Neuronal stem cell (in vitro differentiated cells): ENCODE measurements at regions not wholly inside any gene's neighbourhood (a gene's known extent, or its start where the extent isn't known, plus 50 kb on each side); places are given as distances from the start of the nearest gene placed in this dataset.

Source experiments
- DNase-seq: peaks from one replicate; pipeline ENCODE4 v3.0.0-alpha.2; 2013; ENCODE audit warnings: low spot score
- H2AFZ ChIP-seq: one replicate; pipeline ENCODE4 v1.6.1; 2013; ENCODE audit warnings: mild to moderate bottlenecking, low read length, inconsistent platforms
- H2AK5ac ChIP-seq: 2 replicates; pipeline ENCODE4 v1.6.1; 2013; ENCODE audit warnings: low read depth, mild to moderate bottlenecking, inconsistent platforms, low read length, moderate library complexity, mixed read lengths
- H2BK120ac ChIP-seq: 2 replicates; pipeline ENCODE4 v1.6.1; 2013; ENCODE audit warnings: low read depth, mild to moderate bottlenecking, inconsistent platforms, low read length, moderate library complexity, mixed read lengths
- H2BK12ac ChIP-seq: one replicate; pipeline ENCODE4 v1.6.1; 2013; ENCODE audit warnings: low read length, inconsistent platforms
- H2BK15ac ChIP-seq: 2 replicates; pipeline ENCODE4 v1.6.1; 2013; ENCODE audit warnings: mild to moderate bottlenecking, low read length, inconsistent platforms, mixed read lengths
- H2BK5ac ChIP-seq: one replicate; pipeline ENCODE4 v1.6.1; 2013; ENCODE audit warnings: inconsistent platforms, mild to moderate bottlenecking, low read length, moderate library complexity
- H3K14ac ChIP-seq: one replicate; pipeline ENCODE4 v1.6.1; 2013; ENCODE audit warnings: low read length, inconsistent platforms
- H3K18ac ChIP-seq: 2 replicates; pipeline ENCODE4 v1.6.1; 2013; ENCODE audit warnings: low read length, inconsistent platforms
- H3K23ac ChIP-seq: 2 replicates; pipeline ENCODE4 v1.6.1; 2013; ENCODE audit warnings: low read depth, mild to moderate bottlenecking, mixed read lengths, low read length, inconsistent platforms; ENCODE audit not compliant: poor library complexity
- H3K27ac ChIP-seq: replicated peaks from 3 replicates; pipeline ENCODE4 v1.5.1; 2013; ENCODE audit warnings: low read length, inconsistent platforms
- H3K27me3 ChIP-seq, 3 experiments: 2 replicates each; pipeline ENCODE4 v1.6.1; 2013; ENCODE audit warnings: low read length in 3 of 3, mild to moderate bottlenecking in 2 of 3, inconsistent platforms in 1 of 3, low read depth in 1 of 3, mixed read lengths in 1 of 3, moderate library complexity in 1 of 3; ENCODE audit not compliant: control insufficient read depth in 3 of 3, insufficient read depth in 3 of 3
- H3K36me3 ChIP-seq, 2 donors: replicated peaks in 1 of 2; 2 replicates each; pipeline ENCODE4 v1.6.1; 2013; ENCODE audit warnings: low read length in 2 of 2; ENCODE audit not compliant: control insufficient read depth in 2 of 2, insufficient read depth in 2 of 2
- H3K4ac ChIP-seq: 2 replicates; pipeline ENCODE4 v1.6.1; 2013; ENCODE audit warnings: inconsistent platforms, mild to moderate bottlenecking, low read length, moderate library complexity
- H3K4me1 ChIP-seq, 2 donors: 1 replicate in 1 of 2; 2 replicates in 1 of 2; pipeline ENCODE4 v1.6.1; 2013; ENCODE audit warnings: low read length in 2 of 2, low read depth in 1 of 2; ENCODE audit not compliant: control insufficient read depth in 2 of 2, insufficient read depth in 1 of 2
- H3K4me2 ChIP-seq: one replicate; pipeline ENCODE4 v1.6.1; 2013; ENCODE audit warnings: mild to moderate bottlenecking, low read length, inconsistent platforms; ENCODE audit not compliant: insufficient read depth, poor library complexity, severe bottlenecking
- H3K4me3 ChIP-seq, 2 donors: 2 replicates each; pipeline ENCODE4 v1.5.1; 2013; ENCODE audit warnings: low read length in 2 of 2, mild to moderate bottlenecking in 2 of 2, inconsistent platforms in 1 of 2, moderate library complexity in 1 of 2
- H3K79me1 ChIP-seq: one replicate; pipeline ENCODE4 v1.6.1; 2013; ENCODE audit warnings: low read depth, mild to moderate bottlenecking, inconsistent platforms, low read length, moderate library complexity
- H3K9ac ChIP-seq: one replicate; pipeline ENCODE4 v1.6.1; 2013; ENCODE audit warnings: mild to moderate bottlenecking, low read depth, low read length, inconsistent platforms; ENCODE audit not compliant: poor library complexity
- H3K9me3 ChIP-seq, 2 donors: replicated peaks in 1 of 2; 2 replicates each; pipeline versions ENCODE3 to v1.6.1; 2013; ENCODE audit warnings: low read length in 2 of 2, mild to moderate bottlenecking in 2 of 2, inconsistent platforms in 1 of 2, low read depth in 1 of 2, mixed read lengths in 1 of 2, moderate library complexity in 1 of 2; ENCODE audit not compliant: control insufficient read depth in 2 of 2, insufficient read depth in 1 of 2
- H4K8ac ChIP-seq: one replicate; pipeline ENCODE4 v1.6.1; 2013; ENCODE audit warnings: low read depth, mild to moderate bottlenecking, inconsistent platforms, low read length, moderate library complexity
- H4K91ac ChIP-seq: one replicate; pipeline ENCODE4 v1.6.1; 2013; ENCODE audit warnings: low read length, low read depth, mild to moderate bottlenecking, inconsistent platforms; ENCODE audit not compliant: poor library complexity
- whole genome bisulfite sequencing, 2 donors: extraction: QIAGEN DNeasy Blood & Tissue Kit; methylation state at CpG; one replicate each; pipeline ENCODE4 v1.1.7; 2013; ENCODE audit warnings: missing lambda C conversion rate in 2 of 2, mixed read lengths in 1 of 2; ENCODE audit not compliant: insufficient read length in 2 of 2, insufficient replicate concordance in 1 of 2; ENCODE audit errors: extremely low coverage in 2 of 2; 5-methylcytosine and 5-hydroxymethylcytosine counted together

DNA sequence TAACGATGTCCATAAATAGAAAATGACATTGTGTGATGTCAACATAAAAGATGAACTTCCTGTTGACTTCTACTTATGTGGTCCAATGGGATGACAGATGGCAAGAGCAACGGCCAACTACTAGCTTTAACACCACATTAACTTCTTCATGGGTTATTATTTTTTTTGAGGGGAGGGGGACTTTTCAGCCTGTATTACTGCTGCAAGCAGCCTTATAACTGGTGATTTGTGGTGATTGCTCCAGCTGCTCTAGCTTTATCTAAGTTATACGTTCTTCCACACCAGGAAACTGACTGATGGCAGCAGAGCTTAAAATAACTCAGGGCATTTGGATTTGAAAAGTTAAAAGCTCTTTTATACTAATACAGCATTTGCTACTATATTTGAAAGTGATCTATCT, 228.8 kb upstream of the B3GALT2 start:
- no peak overlapping the region for H3K9ac ChIP-seq

DNA sequence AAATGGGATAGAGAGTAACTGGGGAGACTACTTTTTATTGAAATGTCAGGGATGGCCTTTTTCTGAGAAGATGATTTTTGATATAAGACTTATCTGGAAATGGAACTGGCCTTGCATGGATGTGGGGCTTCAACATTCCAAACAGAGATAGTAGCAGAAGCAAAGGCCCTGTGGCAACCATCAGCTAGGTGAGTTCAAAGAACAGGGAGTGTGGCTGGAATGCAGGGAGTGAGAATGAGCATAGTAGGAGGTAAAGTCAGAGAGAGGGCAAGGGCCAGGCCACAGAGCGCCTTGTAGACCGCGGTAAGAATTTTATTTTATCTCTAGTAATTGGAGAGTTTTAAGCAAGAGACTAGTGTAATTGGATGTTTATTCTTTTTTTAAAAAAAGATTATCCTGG, 227.0 kb upstream of the B3GALT2 start:
- Histone ChIP-seq H3K27me3 (no peaks in the 10 kb centered on the region), H2BK120ac (no peak overlapping the region), H2AK5ac (no peak overlapping the region), H3K4me3 (peak overlapping the region in 1 of 2 donors; percentile 48), H4K8ac (no peak overlapping the region), H3K4me1 (peaks cover 1 to 5% of the 10 kb centered on the region in 2 donors), H2AFZ (no peak overlapping the region), H2BK15ac (no peak overlapping the region), H3K36me3 (no peaks in the 10 kb centered on the region), H3K14ac (no peak overlapping the region), H4K91ac (no peak overlapping the region), H2BK12ac (no peak overlapping the region), H3K4ac (no peak overlapping the region), H3K9ac (no peak overlapping the region), H3K4me2 (no peak overlapping the region), H3K23ac (no peak overlapping the region), H3K27ac (no peak overlapping the region), H3K18ac (no peak overlapping the region), H2BK5ac (no peak overlapping the region), H3K9me3 (no peaks in the 10 kb centered on the region), H3K79me1 (no peaks in the 10 kb centered on the region)
- WGBS, 2 donors = no CpG with 5 or more reads among the region's 3 CpGs
- no peak for DNase-seq

More for the DNA sequence above, 228.8 kb upstream of the B3GALT2 start:
- Histone ChIP-seq H4K8ac (no peak overlapping the region), H3K4me2 (no peak overlapping the region), H2AK5ac (no peak overlapping the region), H2BK15ac (no peak overlapping the region), H2BK5ac (no peak overlapping the region), H3K9me3 (no peaks in the 10 kb centered on the region), H2BK12ac (no peak overlapping the region), H3K27ac (no peak overlapping the region), H3K36me3 (no peaks in the 10 kb centered on the region), H3K18ac (no peak overlapping the region), H3K4me3 (no peak overlapping the region), H3K79me1 (no peaks in the 10 kb centered on the region), H4K91ac (no peak overlapping the region), H3K27me3 (no peaks in the 10 kb centered on the region), H3K14ac (no peak overlapping the region), H2AFZ (no peak overlapping the region), H2BK120ac (no peak overlapping the region), H3K4ac (no peak overlapping the region), H3K23ac (no peak overlapping the region), H3K4me1 (peaks cover 1 to 5% of the 10 kb centered on the region in 2 donors)
- no CpG with 5 or more reads among the region's 3 CpGs for WGBS, 2 donors
- no peak for DNase-seq

DNA sequence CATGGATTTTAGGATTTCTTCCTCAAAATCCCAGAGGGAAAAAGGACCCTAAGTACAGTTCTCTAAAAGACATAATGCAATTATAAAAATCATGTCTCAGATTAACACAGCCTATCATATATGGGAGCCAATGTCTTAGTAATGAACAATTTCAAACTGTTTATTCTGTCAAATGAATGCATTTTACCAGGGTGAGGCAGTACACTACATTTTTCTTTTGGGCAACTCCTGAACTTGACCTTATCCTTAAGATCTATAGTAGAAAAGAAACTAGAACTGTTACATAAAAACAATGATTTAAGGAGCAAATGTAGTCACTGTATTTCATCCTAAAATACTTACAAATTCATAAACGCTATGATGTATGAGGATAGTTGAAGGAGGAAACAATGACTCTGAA, 226.3 kb upstream of the B3GALT2 start:
- H3K27me3 ChIP-seq = no peaks in the 10 kb centered on the region
- no peak overlapping the region for H4K8ac ChIP-seq
- no peak overlapping the region for H2AFZ ChIP-seq
- WGBS, 2 donors = no CpG with 5 or more reads among the region's 1 CpG
- no peak overlapping the region for H3K4me3 ChIP-seq
- H2BK12ac ChIP-seq = no peak overlapping the region
- H3K18ac ChIP-seq = no peak overlapping the region
- DNase-seq = no peak
- H2BK5ac ChIP-seq = no peak overlapping the region
- no peak overlapping the region for H2AK5ac ChIP-seq
- H3K23ac ChIP-seq = no peak overlapping the region
- H2BK120ac ChIP-seq = no peak overlapping the region
- no peaks in the 10 kb centered on the region for H3K9me3 ChIP-seq
- no peak overlapping the region for H4K91ac ChIP-seq
- peaks cover 1 to 5% of the 10 kb centered on the region in 2 donors for H3K4me1 ChIP-seq
- H3K9ac ChIP-seq = no peak overlapping the region
- no peak overlapping the region for H3K14ac ChIP-seq
- no peak overlapping the region for H2BK15ac ChIP-seq
- H3K4ac ChIP-seq = no peak overlapping the region
- no peak overlapping the region for H3K4me2 ChIP-seq
- H3K79me1 ChIP-seq = no peaks in the 10 kb centered on the region
- H3K36me3 ChIP-seq = no peaks in the 10 kb centered on the region
- no peak overlapping the region for H3K27ac ChIP-seq

DNA sequence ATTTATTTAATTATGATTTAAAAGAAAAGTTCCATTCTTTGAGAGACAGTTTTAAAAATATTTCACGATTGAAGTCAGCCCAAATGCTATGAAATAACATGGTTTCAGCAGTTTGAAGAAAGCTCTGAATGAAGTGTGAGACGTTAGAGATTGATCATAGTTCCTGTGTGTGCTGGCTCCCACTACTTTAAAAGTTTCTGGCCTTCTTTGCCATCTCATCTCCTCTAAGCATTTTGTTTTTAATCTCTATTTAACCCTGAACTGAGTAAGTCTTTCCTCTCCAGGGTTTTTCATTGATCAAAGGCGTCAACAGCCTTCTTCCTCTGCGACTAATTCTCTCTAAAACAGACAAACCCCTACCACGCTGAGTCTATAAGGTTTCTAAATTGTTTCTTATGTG, 225.3 kb upstream of the B3GALT2 start:
- Histone ChIP-seq H3K4me3 (no peak overlapping the region), H3K9ac (no peak overlapping the region), H2AFZ (peak overlapping the region; percentile 47), H3K79me1 (no peaks in the 10 kb centered on the region), H3K27ac (no peak overlapping the region), H2AK5ac (no peak overlapping the region), H3K27me3 (no peaks in the 10 kb centered on the region), H3K14ac (no peak overlapping the region), H4K8ac (no peak overlapping the region), H3K9me3 (no peaks in the 10 kb centered on the region), H3K4ac (no peak overlapping the region), H2BK12ac (no peak overlapping the region), H3K36me3 (no peaks in the 10 kb centered on the region), H2BK5ac (no peak overlapping the region), H3K4me2 (no peak overlapping the region), H3K4me1 (peaks cover 1 to 5% of the 10 kb centered on the region in 2 donors), H2BK120ac (no peak overlapping the region), H2BK15ac (no peak overlapping the region), H3K23ac (no peak overlapping the region), H4K91ac (no peak overlapping the region), H3K18ac (no peak overlapping the region)
- no peak for DNase-seq
- no CpG with 5 or more reads among the region's 5 CpGs for WGBS, 2 donors
